ENCODE measurements at regions not wholly inside any gene's neighbourhood (a gene's known extent, or its start where the extent isn't known, plus 50 kb on each side); places are given as distances from the start of the nearest gene placed in this dataset.

DNA sequence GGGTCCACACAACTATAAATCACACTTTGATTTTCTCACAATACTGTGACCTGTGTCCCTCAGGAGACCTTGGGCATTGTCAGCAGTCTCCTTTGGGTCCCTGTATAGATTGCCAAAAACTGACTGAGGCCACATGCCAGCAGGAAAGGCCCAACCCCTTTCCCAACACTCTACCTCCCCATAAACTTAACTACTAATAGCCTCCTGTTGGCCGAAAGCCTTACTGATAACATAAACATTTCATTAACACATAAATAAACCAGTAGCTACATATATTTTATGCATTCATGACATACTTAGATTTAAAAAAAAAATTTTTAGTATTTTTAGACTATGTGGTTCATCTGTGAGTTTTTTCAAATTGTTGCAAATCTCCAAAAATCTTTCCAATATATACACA, 153.5 kb downstream of the ARL4C start:
- TF ChIP-seq, protein P1, sequence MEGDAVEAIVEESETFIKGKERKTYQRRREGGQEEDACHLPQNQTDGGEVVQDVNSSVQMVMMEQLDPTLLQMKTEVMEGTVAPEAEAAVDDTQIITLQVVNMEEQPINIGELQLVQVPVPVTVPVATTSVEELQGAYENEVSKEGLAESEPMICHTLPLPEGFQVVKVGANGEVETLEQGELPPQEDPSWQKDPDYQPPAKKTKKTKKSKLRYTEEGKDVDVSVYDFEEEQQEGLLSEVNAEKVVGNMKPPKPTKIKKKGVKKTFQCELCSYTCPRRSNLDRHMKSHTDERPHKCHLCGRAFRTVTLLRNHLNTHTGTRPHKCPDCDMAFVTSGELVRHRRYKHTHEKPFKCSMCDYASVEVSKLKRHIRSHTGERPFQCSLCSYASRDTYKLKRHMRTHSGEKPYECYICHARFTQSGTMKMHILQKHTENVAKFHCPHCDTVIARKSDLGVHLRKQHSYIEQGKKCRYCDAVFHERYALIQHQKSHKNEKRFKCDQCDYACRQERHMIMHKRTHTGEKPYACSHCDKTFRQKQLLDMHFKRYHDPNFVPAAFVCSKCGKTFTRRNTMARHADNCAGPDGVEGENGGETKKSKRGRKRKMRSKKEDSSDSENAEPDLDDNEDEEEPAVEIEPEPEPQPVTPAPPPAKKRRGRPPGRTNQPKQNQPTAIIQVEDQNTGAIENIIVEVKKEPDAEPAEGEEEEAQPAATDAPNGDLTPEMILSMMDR (IDR thresholded peaks at IDR 0.05; ENCODE audit: insufficient read depth, low read length, poor library complexity, severe bottlenecking), result no peak
- DNase-seq (ENCODE audit: extremely low read depth, insufficient read length), result no peak
- Histone ChIP-seq H3K4me3 (replicated peaks; ENCODE audit: low read depth, low read length) (no peak overlapping the region), H3K27me3 (replicated peaks; ENCODE audit: control insufficient read depth, insufficient read depth, low read length) (no peaks in the 10 kb centered on the region), H3K36me3 (ENCODE audit: control insufficient read depth, insufficient read depth, low read length) (no peaks in the 10 kb centered on the region)

DNA sequence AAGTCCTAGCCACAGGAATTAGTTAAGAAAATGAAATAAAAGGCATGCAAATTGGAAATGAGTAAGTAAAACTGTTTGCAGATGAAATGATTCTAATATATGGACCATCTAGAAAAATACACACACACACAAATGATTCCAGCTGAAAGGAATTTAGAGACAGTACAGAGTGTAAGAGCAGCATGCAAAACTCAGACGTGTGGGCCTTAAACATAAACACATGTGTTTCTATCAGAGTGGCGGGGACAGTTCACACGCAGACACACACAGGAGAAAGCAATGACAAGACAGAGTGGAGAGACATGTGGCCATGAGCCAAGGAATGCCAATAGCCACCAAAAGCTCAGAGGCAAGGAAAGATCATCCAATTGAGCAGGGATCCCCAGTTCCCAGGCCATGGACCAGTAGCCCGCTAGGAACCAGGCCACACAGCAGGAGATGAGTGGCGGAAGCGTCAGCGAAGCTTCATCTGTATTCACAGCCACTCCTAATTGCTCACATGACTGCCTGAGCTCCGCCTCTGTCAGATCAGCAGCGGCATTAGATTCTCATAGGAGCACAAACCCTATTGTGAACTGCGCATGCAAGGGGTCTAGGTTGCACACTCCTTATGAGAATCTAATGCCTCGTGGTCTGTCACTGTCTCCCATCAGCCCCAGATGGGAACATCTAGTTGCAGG, 155.4 kb downstream of the ARL4C start:
- TF ChIP-seq, protein P1 (IDR thresholded peaks at IDR 0.05; ENCODE audit: insufficient read depth, low read length, poor library complexity, severe bottlenecking), result no peak
- H3K4me3 ChIP-seq (replicated peaks; ENCODE audit: low read depth, low read length), result no peak overlapping the region
- no peaks in the 10 kb centered on the region for H3K36me3 ChIP-seq (ENCODE audit: control insufficient read depth, insufficient read depth, low read length)
- no peak for DNase-seq (ENCODE audit: extremely low read depth, insufficient read length)
- no peaks in the 10 kb centered on the region for H3K27me3 ChIP-seq (replicated peaks; ENCODE audit: control insufficient read depth, insufficient read depth, low read length)

DNA sequence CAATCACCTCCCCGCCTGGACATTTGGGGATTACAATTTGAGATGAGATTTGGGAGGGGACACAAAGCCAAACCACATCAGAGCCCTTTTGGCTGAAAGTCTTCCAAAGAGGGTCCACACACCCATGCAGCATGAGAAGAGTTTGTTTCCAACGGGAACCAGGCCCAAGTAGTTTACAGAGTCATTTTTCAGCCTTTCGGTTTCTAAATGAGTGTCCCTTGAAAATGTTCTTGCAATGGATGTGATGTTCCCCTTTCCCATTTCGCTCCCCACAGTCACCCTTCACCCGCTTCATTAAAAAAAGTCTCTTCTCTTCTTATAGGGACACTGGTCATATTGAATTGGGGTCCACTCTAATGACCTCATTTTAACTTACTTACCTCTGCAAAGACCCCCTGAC, 157.4 kb downstream of the ARL4C start:
- Histone ChIP-seq H3K36me3 (ENCODE audit: control insufficient read depth, insufficient read depth, low read length) (no peaks in the 10 kb centered on the region), H3K27me3 (replicated peaks; ENCODE audit: control insufficient read depth, insufficient read depth, low read length) (no peaks in the 10 kb centered on the region)
- TF ChIP-seq, protein P1 (IDR thresholded peaks at IDR 0.05; ENCODE audit: insufficient read depth, low read length, poor library complexity, severe bottlenecking), result no peak

DNA sequence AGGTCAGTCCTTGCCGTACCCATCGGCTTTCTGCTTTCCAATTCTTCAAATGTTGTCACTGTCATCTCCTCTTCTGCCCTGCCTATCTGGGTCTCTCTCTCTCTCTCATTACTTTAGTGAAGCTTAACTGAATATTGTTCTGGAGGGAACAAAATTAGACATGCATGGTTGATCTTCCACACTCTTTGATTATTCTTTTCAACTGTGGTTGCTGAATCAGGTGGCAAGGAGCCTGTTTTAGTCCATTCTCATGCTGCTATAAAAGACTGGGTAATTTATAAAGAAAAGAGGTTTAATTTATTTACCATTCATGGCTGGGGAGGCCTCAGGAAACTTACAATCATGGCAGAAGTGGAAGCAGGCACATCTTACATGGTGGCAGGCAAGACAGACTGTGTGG, 157.9 kb downstream of the ARL4C start:
- no peak overlapping the region for H3K4me3 ChIP-seq (replicated peaks; ENCODE audit: low read depth, low read length)
- no peaks in the 10 kb centered on the region for H3K36me3 ChIP-seq (ENCODE audit: control insufficient read depth, insufficient read depth, low read length)
- no peak for DNase-seq (ENCODE audit: extremely low read depth, insufficient read length)
- TF ChIP-seq, protein P1 (IDR thresholded peaks at IDR 0.05; ENCODE audit: insufficient read depth, low read length, poor library complexity, severe bottlenecking), result no peak
- no peaks in the 10 kb centered on the region for H3K27me3 ChIP-seq (replicated peaks; ENCODE audit: control insufficient read depth, insufficient read depth, low read length)

More for the DNA sequence above, 157.4 kb downstream of the ARL4C start:
- H3K4me3 ChIP-seq (replicated peaks; ENCODE audit: low read depth, low read length), result no peak overlapping the region
- DNase-seq (ENCODE audit: extremely low read depth, insufficient read length), result no peak

DNA sequence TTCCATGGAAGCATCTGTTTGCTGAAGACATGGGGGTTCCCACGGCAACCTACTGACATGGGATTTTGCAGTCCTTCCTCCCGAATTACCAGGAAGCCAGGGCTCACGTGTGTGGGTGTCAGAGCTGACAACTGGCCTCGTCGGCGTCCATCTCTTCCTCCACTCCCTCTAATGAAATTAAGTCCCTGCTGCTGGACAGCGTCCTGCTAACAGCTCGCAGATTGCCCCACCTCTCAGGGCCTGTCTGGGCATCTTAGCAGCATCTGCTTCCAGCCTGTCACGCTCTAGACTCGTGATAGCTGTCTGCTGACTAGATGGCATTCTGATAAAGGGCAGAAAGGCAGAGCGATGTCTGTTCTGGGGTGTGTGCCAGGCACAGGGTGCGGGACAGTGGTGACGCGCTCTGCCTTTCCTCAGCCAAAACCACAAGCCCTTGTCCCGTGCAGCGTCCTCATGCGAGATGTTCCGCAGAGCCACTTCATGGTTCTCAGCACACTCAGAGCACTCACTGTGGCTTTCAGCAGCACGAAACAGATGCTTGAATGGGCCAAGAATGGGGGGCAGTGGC, 161.1 kb downstream of the ARL4C start:
- no peak for DNase-seq (ENCODE audit: extremely low read depth, insufficient read length)
- TF ChIP-seq, protein P1 (IDR thresholded peaks at IDR 0.05; ENCODE audit: insufficient read depth, low read length, poor library complexity, severe bottlenecking), result no peak

More for the DNA sequence above, 161.1 kb downstream of the ARL4C start:
- no peaks in the 10 kb centered on the region for H3K27me3 ChIP-seq (replicated peaks; ENCODE audit: control insufficient read depth, insufficient read depth, low read length)
- H3K36me3 ChIP-seq (ENCODE audit: control insufficient read depth, insufficient read depth, low read length), result no peaks in the 10 kb centered on the region
- H3K4me3 ChIP-seq (replicated peaks; ENCODE audit: low read depth, low read length), result no peak overlapping the region
